Stimulated activated CD8-positive, alpha-beta memory T cell treated with anti-CD3 and anti-CD28 coated beads, Interleukin-15, amount 100 ng/mL, for 4 hours (primary cell): ENCODE measurements at regions not wholly inside any gene's neighbourhood (a gene's known extent, or its start where the extent isn't known, plus 50 kb on each side); places are given as distances from the start of the nearest gene placed in this dataset.
"Not testable (repeated sequence)": the region's sequence is repeated elsewhere in the genome, so short reads cannot be mapped to it uniquely, and the experiment has no call there.

Experiments
- DNase-seq, 2 donors: peaks; one replicate each; pipeline ENCODE4 v3.0.0-alpha.2; 2020; ENCODE audit warnings: low read depth in 2 of 2

DNA sequence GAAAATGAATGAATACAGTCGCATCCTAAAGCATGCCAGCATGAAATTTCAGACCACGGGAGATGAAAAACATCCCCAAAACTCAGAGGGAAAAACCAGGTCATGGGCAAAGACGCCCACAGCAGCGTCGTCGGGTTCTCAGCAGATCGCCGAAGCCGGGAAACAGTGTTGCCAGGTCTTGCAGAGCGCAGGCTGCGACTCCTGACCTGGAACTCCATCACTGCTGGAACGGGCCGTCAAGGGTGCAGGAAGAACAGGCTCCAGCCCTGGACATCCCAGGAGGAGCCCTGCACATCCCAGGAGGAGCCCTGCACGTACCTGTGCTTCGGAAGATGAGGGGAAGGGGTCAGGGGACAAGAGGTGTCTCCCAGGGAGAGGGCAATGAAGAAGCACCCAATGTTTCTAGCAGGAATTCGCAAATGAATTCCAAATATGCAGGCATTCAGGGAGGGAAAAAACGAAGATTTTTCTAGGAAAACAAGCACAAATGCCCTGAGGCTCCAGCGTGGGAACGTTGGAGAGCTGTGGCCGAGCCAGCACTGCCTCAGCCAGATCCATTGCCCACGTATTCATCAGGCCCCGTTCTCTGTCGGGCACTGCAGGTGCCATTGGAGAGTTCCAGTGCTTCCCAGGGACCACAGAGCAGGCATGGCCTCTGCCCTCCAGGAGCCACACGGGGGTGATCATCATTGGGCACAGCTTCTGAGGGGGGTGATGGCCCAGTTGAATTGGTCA lies 1110.4 kb downstream of the BRD1 start:
- DNase-seq = no peak

DNA sequence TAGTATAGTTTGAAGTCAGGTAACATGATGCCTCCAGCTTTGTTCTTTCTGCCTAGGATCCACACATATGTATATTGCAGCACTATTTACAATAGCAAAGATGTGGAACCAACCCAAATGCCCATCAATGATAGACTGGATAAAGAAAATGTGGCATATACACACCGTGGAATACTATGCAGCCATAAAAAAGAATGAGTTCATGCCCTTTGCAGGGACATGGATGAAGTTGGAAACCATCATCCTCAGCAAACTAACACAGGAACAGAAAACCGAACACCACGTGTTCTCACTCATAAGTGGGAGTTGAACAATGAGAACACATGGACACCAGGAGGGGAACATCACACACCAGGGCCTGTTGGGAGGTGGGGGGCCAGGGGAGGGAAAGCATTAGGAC lies 1111.5 kb downstream of the BRD1 start:
- not testable (repeated sequence) for DNase-seq

DNA sequence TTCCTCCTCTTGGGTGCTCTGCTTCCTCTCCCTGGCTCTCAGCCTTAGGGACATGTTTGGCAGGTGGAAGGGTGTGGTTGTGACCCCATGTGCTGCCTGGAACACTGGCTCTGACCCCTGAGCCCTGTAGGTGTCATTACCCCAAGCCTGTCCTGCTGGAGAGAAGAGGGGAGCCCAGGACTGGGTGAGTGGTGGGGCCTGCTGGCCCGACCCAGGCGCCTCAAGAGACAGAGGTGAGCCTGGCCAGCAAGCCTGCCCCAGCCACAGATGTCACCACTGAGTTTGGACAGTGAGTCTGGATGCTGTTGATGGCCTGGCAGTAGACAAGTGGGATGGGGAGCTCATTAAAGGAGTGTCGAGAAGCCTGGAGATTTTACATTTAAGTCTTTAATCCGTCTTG lies 1112.2 kb downstream of the BRD1 start:
- DNase-seq = no peak

DNA sequence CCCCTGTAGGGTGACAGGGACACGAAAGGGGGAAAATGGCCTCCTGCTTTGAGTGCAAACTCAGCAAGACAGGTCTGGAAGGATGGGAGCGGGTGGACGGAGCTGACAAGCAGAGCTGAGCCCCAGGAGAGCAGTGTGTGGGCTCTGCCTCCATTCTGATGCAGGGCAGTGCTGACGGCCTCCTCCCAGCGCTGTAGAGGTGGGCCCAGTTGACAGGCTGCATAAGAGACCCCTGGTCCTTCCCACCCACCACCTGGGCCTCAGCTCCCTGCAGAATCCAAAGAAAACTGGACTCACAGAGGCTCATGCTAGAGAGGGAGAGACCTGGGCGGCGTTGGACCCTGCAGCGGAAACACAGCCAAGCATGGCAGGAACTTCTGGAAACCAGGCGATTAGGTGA lies 1113.4 kb downstream of the BRD1 start:
- DNase-seq = no peak

DNA sequence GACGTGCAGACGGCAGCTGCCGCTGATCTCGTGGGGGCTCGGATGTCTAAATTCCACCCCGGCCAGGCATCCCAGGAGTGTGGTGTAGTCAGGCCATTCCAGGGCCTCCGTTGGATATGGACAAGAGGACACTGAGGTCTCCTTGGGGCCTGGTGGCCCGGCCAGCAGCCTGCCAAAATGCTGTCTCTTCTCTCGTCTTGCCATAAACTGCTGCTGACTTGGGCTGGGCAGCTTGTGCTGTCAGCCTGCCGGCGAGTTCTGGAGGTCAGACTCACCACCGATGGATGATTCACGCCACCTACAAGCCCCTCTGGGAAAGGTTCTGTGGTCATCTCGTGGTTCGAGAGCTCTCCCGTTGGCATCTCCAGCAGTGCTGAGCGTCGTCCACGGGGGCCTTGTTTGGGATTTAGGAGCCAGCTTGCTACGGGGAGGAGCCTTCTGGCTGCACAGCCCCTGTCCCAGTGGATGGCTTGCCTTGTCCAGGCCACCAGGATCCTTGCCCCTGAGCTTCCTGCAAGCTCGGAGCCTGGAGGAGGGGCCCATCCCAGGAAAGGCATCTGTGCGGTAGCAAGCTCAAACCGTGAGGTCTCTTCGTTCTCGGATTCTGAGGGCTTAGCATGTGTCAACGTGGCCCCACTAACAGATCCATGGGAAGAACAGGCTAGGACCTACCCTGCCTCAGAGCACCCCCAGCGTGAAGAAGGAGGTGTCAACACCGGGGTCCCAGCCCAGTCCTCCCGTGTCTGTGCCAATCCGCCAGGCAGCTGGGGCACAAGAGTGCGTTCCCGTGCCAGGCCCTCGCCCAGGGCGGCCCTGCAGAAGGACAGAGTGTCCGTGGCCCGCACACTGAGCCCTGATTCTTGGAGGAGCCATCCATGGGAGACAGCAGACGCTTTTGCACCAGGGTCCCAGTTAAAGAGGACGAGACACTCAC lies 1114.1 kb downstream of the BRD1 start:
- no peak for DNase-seq

DNA sequence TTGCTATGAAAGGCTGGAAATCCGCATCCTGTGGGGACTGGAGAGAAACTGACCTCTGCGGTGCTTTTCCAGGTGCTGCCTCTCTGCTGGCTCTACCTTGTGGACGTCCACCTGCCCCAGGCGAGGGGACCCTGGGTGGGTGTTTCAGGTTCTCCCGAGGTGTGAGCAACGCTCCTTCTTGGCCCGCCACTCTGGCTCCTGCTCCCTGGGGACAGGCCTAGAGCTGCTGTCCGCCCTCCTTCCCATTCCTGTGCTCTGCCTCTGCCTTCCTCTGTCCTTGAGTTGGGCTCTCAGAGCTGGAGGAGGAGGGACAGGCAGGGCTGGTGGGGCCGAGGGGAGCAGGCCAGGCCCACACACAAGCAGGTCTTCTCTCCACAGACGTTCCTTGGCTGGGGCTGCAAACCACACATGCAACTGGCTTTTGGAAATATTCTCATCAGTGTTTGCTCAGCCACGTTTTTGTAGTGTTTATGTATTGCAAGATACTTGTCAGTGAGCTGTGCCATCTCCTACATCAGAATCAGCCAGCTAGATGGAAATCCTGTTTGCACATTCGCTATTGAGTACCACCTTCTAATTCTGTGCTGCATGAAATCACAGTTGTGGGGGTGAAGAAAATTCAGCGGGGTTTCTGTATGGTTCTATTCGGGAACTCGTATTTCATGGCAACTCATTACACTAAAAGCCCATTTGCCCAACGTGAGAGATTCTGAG lies 1115.0 kb downstream of the BRD1 start:
- DNase-seq = no peak

DNA sequence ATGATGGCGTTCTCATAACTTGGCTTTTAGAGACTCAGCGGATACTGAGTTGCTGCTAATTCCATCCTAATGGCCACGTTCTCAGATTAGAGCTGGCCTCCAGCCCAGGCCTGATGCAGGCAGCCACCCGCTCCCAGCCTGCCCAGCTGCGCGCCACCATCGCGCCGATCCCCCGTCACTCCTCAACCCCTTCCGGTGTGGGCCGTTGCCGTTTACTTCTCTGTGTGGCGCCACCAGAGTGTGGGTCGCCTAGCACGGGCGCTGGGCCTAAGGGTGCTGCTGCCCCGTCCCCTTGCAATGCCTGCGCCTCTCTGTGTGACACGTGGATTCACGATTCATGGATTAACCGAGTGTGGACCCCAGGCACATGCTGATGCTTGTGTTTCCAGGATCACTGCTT lies 1116.0 kb downstream of the BRD1 start:
- DNase-seq = no peak

DNA sequence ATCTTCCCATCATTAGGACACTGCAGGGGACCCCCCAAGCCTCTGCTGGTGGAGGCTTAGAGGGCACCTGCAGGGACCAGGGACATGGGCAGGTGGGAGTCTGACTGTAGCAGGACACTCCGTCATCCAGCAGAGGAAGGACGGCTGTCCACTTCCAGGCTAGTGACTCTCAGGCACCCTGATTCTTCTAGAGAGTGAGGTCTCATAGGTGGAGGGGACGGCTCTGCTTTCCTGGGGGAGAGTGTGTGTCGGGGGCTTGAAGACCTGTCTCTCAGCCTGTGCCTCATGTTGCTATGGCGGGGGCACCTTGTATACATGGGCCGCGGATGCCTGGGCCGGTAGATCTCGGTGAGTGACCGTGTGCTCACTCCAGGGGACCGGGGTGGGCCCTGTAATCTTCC lies 1116.6 kb downstream of the BRD1 start:
- no peak for DNase-seq

DNA sequence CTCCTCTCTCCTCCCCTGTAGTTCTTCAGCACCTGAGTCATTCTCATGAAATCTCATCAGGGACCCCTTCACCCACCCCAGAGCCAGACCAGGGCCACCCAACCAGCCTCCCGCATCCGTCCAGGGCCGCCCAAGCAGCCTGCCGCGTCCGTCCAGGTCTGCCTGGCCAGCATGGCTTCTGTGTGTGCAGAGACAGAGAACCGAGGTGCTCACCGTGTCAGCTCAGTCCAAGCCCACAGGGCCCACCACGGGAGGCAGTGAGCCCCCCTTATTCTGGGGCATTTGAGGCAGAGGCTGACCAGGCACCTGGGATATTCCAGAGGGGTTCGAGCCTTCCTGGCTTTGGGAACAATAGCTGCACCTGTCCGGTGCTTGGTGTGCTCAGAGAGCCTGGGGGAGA lies 1117.3 kb downstream of the BRD1 start:
- no peak for DNase-seq

DNA sequence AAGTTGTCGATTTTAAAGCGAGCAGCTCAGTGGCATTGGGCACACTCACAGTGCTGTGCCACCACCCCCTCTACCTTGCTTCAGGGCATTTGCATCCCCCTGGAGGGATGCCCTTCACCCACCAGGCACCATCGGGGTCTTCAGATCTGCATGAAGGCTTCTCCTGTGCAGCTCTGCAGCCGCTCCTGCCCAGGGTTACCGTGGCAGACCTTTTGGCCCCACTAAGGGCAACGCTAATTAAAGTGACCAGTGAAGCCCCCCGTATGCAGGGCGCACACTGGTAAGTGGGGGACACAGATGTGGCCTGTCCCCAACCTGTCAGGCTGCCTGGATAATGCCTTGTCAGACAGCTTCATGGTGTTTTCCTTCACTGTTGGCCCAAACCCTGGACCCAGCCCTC lies 1117.7 kb downstream of the BRD1 start:
- no peak for DNase-seq

DNA sequence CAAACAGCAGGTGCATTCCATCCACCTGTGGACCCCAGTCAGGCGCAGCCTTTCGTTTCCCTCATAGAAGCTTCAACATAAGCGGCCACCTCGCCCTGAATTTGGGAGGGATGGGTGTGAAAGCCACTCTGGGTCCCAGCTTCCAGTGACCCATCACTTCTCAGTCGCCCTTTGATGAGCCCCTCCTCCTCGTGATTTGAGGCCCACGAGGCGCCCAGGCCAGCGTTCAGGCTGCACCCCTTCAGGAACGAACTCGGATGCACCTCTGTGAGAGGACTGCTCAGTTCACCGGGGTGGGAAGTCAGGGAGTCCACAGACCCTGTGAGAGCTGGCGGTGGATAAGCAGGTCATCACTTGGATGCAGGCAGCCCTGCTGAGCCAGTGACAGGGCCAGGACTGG lies 1118.2 kb downstream of the BRD1 start:
- DNase-seq = no peak

DNA sequence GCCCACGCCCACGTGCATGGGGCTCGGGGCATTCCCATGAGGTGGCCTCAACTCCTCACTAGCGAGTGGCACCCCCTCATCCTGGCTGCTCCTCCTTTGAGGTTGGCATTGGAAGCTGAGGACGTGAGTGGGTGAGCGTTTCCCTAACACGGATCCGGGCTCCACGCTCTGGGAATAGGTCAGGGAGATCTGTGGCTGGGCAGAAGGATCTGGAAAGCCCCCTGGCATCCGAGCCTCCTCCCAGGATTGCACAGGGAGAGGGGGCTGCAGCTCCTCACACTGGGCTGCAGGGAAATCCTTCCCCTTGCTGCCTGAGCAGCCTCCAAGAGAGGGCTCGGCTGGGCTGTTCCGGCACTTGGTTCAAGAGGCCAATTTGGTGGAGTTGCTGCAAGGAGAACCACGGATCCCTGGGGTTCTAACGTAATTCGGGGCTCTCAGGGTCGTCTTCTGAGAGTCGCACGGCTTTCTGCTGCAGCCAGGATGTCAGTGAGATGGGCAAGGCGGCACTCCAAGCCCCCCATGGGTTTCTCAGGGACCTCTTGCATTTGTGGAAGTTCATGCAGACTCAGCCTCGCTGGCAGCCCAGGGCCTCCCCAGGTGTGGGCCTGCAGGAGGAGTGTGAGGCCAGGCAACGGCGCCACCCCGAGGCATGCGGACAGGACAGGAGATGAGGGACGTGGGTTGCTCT lies 1119.0 kb downstream of the BRD1 start:
- DNase-seq = no peak

DNA sequence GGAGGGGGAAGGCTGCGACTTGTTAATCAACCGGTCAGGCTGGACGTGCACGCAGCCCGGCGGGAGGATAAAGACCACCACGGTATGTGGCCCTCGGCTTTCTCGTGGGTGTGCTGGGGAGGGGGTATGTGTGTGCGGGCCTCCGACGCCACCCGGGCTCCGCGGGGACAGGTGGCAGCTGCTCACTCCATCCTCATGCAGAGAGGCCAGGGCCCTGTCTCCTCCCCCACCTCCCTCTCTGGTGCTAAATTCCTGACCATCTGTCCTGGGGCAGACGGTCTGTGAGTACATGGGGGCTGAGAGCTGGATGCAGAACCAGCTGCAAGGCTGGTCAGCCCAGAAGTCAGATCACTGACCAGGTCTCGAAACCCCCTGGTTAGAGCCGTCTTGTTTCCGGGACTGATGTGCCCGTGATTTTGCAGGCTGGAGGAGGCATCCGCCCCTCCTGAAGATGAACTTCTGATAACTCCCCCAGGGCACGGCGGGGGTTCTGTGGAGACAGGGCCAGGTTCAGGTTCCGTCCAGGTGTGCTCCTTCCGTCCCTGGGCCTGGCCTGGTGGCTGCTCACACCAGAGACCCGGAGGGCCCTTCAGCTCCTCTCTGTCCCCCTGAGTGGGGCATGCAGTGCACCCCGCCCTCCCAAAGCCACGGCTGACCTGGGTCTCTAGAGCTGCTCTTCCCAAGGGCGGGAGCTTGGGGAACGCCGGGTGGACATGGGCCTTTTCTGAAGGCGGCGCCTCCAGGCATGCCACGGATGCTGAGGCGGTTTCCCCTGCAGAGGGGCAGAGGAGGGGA lies 1119.7 kb downstream of the BRD1 start:
- DNase-seq = no peak

DNA sequence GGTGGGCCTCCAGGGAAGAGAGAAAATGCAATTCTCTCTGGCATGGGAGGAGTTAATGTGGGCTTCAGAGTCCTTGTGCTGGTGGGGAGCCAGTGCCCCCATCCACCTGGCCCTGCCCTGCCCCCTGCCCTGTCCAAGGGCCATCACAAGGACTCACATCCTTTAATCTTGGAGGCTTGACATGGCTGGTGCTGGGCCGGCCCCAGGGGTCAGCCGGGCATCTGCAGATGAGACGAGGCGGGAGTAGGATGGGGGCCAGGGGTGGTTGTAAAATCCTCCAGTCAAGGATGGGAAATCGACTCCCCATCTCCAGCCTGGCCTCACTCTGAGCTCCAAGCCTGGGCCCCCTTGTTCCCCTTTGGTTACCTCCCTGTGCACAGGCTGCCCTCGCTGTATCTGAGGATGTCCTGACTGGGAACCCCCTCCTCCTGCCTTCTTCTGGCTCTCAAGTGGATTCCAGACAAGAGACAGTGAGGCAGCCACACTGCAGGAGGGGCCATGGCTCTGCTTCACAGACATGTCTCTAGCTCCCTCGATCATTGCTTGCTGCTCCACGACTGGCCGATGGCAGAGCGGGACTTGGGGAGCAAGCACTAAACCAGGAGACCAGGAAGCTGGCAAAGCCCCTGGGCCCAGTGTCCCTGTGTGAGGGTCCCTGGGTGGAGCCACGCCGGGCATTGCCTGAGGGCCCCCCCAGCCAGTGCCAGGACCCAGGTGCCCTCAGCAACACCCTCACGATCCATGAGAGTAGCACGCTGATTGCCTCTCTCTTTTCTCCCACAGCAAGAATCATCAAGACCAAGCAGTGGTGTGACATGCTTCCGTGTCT lies 1120.5 kb downstream of the BRD1 start:
- DNase-seq = no peak

DNA sequence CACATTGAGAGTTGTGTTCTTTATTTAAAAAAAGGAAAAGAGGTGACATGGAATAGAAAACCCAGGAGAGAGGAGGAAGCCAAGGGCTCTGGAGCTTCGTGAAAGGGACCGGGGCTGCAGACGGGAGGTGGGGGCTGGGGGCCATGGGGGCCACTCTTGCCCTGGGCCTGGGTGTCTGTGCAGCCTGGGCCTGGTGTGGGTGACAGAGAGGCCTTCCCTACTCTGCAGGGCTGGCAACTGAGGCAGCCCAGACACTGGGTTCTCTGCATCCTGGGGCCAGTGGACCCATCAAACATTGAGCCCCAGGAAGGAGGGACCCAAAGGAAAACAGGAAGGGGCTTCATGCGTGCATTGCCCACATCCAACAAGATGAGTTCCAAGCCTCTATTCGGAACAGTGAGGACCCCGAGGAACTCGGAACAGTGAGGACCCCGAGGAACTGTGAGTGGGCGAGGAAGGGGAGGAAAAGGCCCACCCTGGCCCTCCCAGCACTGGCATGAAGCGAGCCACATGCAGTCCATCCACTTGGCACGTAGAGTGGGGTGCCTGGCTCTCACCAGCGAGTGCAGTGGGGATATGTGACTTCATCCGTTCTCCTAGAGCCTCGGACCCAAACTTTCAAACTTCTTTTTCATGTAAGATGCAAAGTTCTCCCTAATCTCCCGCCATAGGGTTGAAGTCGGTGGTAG lies 1121.6 kb downstream of the BRD1 start:
- DNase-seq = no peak

DNA sequence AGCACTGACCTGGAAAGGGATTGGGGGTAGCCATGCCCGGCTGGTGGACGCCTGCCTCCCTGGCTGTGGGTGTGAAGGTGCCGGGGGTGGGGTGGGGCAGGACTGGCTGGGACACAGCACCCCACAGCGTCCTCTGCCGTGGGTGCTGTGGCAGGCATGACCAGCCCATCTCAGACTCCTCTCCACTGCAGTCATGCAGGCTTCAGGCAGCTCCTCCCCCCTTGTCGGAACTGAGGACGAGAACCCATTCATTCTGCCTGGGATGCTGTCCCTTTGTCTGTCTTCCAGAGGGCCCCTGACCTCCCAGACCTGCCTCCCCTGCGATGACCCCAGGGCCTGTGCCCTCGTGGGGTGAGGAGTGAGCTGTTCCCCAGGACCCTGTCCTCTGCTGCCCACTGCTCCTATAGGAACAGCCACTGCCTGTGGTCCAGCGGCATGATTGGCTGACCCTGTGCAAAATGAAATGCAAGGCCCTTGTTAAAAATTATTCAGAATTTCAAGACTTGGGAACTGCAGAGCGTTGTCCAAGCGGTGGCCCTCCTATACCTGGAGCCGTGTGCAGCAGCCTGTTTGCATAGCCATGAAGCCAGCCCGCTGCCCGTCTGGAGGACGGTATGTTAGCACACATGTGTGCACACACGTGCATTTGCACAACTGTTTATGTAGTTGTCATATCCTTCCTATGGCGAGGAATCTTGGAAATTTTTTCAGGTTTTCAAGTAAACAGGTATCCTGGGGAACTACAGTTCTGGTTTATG lies 1122.3 kb downstream of the BRD1 start:
- DNase-seq = no peak

DNA sequence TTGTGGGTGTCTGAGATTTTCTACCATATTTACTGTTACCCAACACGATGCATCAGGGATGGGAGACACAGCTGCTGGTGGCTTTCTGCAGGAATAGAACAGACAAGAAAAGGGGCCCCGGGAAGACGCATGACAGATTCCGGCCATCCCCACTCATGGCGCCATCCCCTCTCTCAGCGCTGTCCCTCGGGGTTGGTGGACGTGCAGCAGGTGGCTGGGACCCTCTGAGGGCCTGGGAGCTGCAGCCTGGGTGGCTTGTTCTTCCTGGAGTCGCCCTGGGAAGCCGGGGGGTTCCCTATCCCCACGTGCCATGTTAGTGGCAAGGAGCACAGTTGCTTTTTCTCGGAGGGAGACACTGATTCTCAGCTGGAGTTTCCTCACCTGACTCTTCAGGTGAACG lies 1123.3 kb downstream of the BRD1 start:
- no peak for DNase-seq

DNA sequence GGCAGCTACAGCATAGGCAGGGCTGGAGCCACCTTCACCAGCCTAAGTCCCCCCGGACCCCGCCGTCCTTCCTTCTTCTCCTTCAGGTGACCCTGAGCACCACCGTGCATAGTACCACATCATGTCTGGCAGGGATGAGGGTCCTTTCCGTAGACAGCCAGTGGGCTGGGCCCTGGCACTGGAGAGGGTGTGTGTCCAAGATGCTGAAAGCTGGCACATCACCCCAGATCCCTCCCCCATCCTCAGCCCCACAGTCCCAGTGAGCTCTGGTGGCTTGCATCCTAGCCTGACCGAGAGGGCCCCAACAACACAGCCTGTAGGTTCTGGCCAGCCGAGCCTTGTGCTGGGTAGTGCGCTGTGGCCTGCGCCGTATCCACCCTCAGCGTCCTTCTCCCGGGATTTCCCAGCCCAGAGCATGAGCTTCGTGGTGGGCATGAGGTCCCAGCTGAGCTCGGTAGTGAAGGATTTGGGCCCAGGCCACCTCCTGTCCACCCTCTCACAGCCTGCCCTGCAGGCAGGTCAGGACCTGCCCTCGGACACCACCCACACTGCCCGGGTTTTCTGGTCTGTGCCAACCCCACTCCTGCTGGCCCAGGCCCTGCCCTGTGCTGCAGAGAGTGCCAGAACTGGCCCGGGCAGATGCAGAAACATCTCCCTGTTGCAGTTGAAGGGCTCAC lies 1124.3 kb downstream of the BRD1 start:
- no peak for DNase-seq
